Testis (tissue), 2 donors: ENCODE measurements at regions not wholly inside any gene's neighbourhood (a gene's known extent, or its start where the extent isn't known, plus 50 kb on each side); places are given as distances from the start of the nearest gene placed in this dataset.

ENCODE experiments used
- DNase-seq: peaks from one replicate; pipeline ENCODE4 v3.0.0-alpha.2; 2019
- H3K27ac ChIP-seq, 2 donors: fragments of 200-600 bp; sonication (generic); one replicate each; pipeline ENCODE4 v1.5.1; 2019
- H3K27me3 ChIP-seq: fragments of 200-600 bp; sonication (generic); one replicate; pipeline ENCODE4 v1.5.1; 2019
- H3K36me3 ChIP-seq: fragments of 200-600 bp; sonication (generic); one replicate; pipeline ENCODE4 v1.5.1; 2017; ENCODE audit warnings: low read depth; ENCODE audit errors: missing control alignments
- H3K4me1 ChIP-seq: fragments of 200-600 bp; sonication (generic); one replicate; pipeline ENCODE4 v1.5.1; 2019
- H3K4me3 ChIP-seq, 2 donors: fragments of 200-600 bp; sonication (generic); one replicate each; pipeline ENCODE4 v1.5.1; 2017 to 2019
- H3K9me3 ChIP-seq: fragments of 200-600 bp; sonication (generic); one replicate; pipeline ENCODE4 v1.5.1; 2017
- CTCF ChIP-seq, 3 experiments: fragments of 450-650 bp in 2 of 3; fragments of 200-600 bp in 1 of 3; sonication (generic) in 1 of 3; IDR thresholded peaks; one replicate each; pipeline ENCODE4 v1.5.1; 2016 to 2019; ENCODE audit warnings: antibody characterized with exemption in 3 of 3, mild to moderate bottlenecking in 2 of 3, moderate library complexity in 1 of 3
- POLR2A ChIP-seq: fragments of 450-650 bp; IDR thresholded peaks from one replicate; pipeline ENCODE4 v1.6.1; 2017; ENCODE audit warnings: antibody characterized with exemption, mild to moderate bottlenecking, moderate library complexity
- WGBS, 2 donors: methylation state at CpG; one replicate each; pipeline ENCODE4 v1.1.5; 2018; 5-methylcytosine and 5-hydroxymethylcytosine counted together
- intact Hi-C: fragments of 100-400 bp; cut with DNase I; formaldehyde crosslinking; loops from one replicate; pipeline ENCODE4 v1.15.1; 2023; ENCODE audit warnings: low total_unique reads

GRCh38 chr5:2221450-2221849 lies 338.7 kb upstream of the IRX4 start:
- WGBS, 2 donors: 82 to 83% methylated on average over 2 to 5 of the region's 5 CpGs
- Histone ChIP-seq H3K4me3 (no peak overlapping the region), H3K27ac (no peak overlapping the region), H3K36me3 (no peaks in the 10 kb centered on the region), H3K4me1 (no peaks in the 10 kb centered on the region), H3K27me3 (no peaks in the 10 kb centered on the region), H3K9me3 (no peaks in the 10 kb centered on the region)
- intact Hi-C loops: no loop called here
- no peak for DNase-seq
- TF ChIP-seq CTCF (IDR thresholded peaks at IDR 0.05): no peak
- TF ChIP-seq POLR2A: no peak

- Histone ChIP-seq H3K36me3 (no peaks in the 10 kb centered on the region), H3K9me3 (no peaks in the 10 kb centered on the region), H3K27me3 (no peaks in the 10 kb centered on the region), H3K4me3 (no peak overlapping the region), H3K4me1 (no peaks in the 10 kb centered on the region), H3K27ac (no peak overlapping the region)
- 87 to 88% methylated on average over 7 of the region's 7 CpGs for WGBS, 2 donors
- no peak for DNase-seq
- intact Hi-C loops: no loop called here
- no peak for TF ChIP-seq CTCF (IDR thresholded peaks at IDR 0.05)
- no peak for TF ChIP-seq POLR2A
Observed at GRCh38 chr5:2220741-2221140, 338.0 kb upstream of the IRX4 start.

GRCh38 chr5:2219149-2219776 lies 336.5 kb upstream of the IRX4 start:
- Histone ChIP-seq H3K36me3 (no peaks in the 10 kb centered on the region), H3K4me3 (no peak overlapping the region), H3K9me3 (no peaks in the 10 kb centered on the region), H3K27ac (no peak overlapping the region), H3K4me1 (no peaks in the 10 kb centered on the region), H3K27me3 (no peaks in the 10 kb centered on the region)
- no peak for DNase-seq
- 84 to 91% methylated on average over 3 of the region's 3 CpGs for WGBS, 2 donors
- TF ChIP-seq POLR2A (no peak), CTCF (IDR thresholded peaks at IDR 0.05) (no peak)
- intact Hi-C loops: no loop called here

- WGBS, 2 donors: 71 to 75% methylated on average over 4 of the region's 4 CpGs
- Histone ChIP-seq H3K9me3 (no peaks in the 10 kb centered on the region), H3K27ac (no peak overlapping the region), H3K4me3 (no peak overlapping the region), H3K27me3 (no peaks in the 10 kb centered on the region), H3K4me1 (no peaks in the 10 kb centered on the region), H3K36me3 (no peaks in the 10 kb centered on the region)
- intact Hi-C loops: no loop called here
- no peak for DNase-seq
- TF ChIP-seq CTCF (IDR thresholded peaks at IDR 0.05) (no peak), POLR2A (no peak)
Observed at GRCh38 chr5:2217219-2217618, 334.5 kb upstream of the IRX4 start.

GRCh38 chr5:2214910-2215590 lies 332.3 kb upstream of the IRX4 start:
- Histone ChIP-seq H3K9me3 (no peaks in the 10 kb centered on the region), H3K4me3 (no peak overlapping the region), H3K36me3 (no peaks in the 10 kb centered on the region), H3K27ac (no peak overlapping the region), H3K27me3 (no peaks in the 10 kb centered on the region), H3K4me1 (no peaks in the 10 kb centered on the region)
- no peak for DNase-seq
- TF ChIP-seq CTCF (IDR thresholded peaks at IDR 0.05) (no peak), POLR2A (no peak)
- intact Hi-C loops: no loop called here
- 63 to 77% methylated on average over 15 of the region's 15 CpGs for WGBS, 2 donors
